ENCODE measurements at regions not wholly inside any gene's neighbourhood (a gene's known extent, or its start where the extent isn't known, plus 50 kb on each side); places are given as distances from the start of the nearest gene placed in this dataset.

DNA sequence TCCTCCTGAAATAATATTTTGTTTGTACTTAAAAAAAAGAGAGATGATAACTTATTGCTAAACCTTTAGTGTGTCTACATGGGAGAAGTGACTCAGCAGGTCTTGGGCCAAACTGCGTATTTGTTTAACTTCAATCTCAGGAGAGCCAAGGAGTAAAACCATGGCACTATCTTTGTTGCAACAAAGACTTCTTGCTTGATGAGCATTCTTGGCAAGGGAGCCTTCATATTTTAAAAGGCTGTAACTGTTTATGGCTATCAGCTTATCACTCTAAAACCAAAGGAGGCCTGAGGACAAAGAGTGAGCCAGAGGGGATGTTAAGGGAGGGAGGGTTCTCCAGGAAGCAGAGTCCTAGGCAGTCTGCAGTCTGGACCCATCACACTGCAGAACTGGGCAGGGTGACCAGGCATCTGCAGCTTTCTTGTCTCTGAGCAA, 216.2 kb upstream of the S1PR3 start:
- TF ChIP-seq, protein P1, sequence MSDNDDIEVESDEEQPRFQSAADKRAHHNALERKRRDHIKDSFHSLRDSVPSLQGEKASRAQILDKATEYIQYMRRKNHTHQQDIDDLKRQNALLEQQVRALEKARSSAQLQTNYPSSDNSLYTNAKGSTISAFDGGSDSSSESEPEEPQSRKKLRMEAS (IDR thresholded peaks at IDR 0.05): no peak
- TF ChIP-seq EGR1 (IDR thresholded peaks at IDR 0.05; ENCODE audit: low read depth in 2 of 2): no peak
- Histone ChIP-seq H3K9me3 (ENCODE audit: control insufficient read depth in 4 of 4, low read length in 3 of 4) (no peaks in the 10 kb centered on the region), H3K4me3 (ENCODE audit: low read depth in 1 of 3, low read length in 3 of 3) (no peak overlapping the region), H3K9ac (ENCODE audit: low read depth in 1 of 2, low read length in 2 of 2) (no peak overlapping the region), H3K4me1 (ENCODE audit: control insufficient read depth in 4 of 4, insufficient read depth in 4 of 4, low read length in 3 of 4) (peaks cover 0 to 6% (median under 1%) of the 10 kb centered on the region in 4 donors), H3K27me3 (ENCODE audit: control insufficient read depth in 4 of 4, insufficient read depth in 4 of 4, low read length in 3 of 4) (peaks cover 0 to 5% (median 0%) of the 10 kb centered on the region in 4 donors), H3K36me3 (ENCODE audit: control insufficient read depth in 4 of 4, insufficient read depth in 3 of 4, low read depth in 1 of 4, low read length in 3 of 4) (no peaks in the 10 kb centered on the region), H3K27ac (ENCODE audit: low read depth in 1 of 2, low read length in 2 of 2) (no peak overlapping the region)
- no peak for DNase-seq (ENCODE audit: low spot score)
- WGBS: 81% methylated on average over 1 of the region's 1 CpG

DNA sequence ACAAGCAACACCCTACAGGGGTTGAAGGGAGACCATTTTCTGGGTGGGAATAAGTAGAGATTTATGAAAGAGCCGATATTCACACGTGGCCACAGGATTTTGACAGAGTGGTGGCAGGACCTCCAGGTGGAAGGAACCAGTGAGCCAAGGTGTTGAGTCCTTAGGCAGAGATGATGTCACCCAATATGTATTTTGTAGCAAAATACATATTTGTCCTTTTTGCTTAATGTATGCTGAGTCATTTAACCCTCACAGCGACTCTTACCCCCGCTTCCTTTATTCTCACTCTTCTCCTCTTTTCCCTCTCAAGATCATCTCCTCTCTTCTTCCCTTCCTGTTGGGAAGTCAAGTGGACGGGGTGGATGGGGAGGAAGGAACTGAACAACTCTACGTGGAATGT, 215.7 kb upstream of the S1PR3 start:
- H3K36me3 ChIP-seq (ENCODE audit: control insufficient read depth in 4 of 4, insufficient read depth in 3 of 4, low read depth in 1 of 4, low read length in 3 of 4): no peaks in the 10 kb centered on the region
- peaks cover 0 to 6% (median under 1%) of the 10 kb centered on the region in 4 donors for H3K4me1 ChIP-seq (ENCODE audit: control insufficient read depth in 4 of 4, insufficient read depth in 4 of 4, low read length in 3 of 4)
- H3K9me3 ChIP-seq (ENCODE audit: control insufficient read depth in 4 of 4, low read length in 3 of 4): no peaks in the 10 kb centered on the region
- 84% methylated on average over 6 of the region's 6 CpGs for WGBS
- no peak overlapping the region for H3K27ac ChIP-seq (ENCODE audit: low read depth in 1 of 2, low read length in 2 of 2)
- H3K27me3 ChIP-seq (ENCODE audit: control insufficient read depth in 4 of 4, insufficient read depth in 4 of 4, low read length in 3 of 4): peaks cover 0 to 5% (median 0%) of the 10 kb centered on the region in 4 donors
- DNase-seq (ENCODE audit: low spot score): no peak
- H3K4me3 ChIP-seq (ENCODE audit: low read depth in 1 of 3, low read length in 3 of 3): no peak overlapping the region
- H3K9ac ChIP-seq (ENCODE audit: low read depth in 1 of 2, low read length in 2 of 2): no peak overlapping the region
- TF ChIP-seq EGR1 (IDR thresholded peaks at IDR 0.05; ENCODE audit: low read depth in 2 of 2): no peak
- no peak for TF ChIP-seq YY1 (IDR thresholded peaks at IDR 0.05)
- TF ChIP-seq FOXA1 (IDR thresholded peaks at IDR 0.05): no peak
- no peak for TF ChIP-seq HNF4G (IDR thresholded peaks at IDR 0.05)
- no peak for TF ChIP-seq HNF4A (conservative IDR thresholded peaks at IDR 0.05)
- TF ChIP-seq, protein P1 (IDR thresholded peaks at IDR 0.05): no peak
- no peak for TF ChIP-seq GABPA (IDR thresholded peaks at IDR 0.05 in 1 of 2, conservative IDR thresholded peaks at IDR 0.05 in 1 of 2)
- no peak for TF ChIP-seq FOXA2 (IDR thresholded peaks at IDR 0.05)
- TF ChIP-seq, protein P2, sequence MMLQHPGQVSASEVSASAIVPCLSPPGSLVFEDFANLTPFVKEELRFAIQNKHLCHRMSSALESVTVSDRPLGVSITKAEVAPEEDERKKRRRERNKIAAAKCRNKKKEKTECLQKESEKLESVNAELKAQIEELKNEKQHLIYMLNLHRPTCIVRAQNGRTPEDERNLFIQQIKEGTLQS (IDR thresholded peaks at IDR 0.05): no peak
- no peak for TF ChIP-seq JUND (IDR thresholded peaks at IDR 0.05)
- TF ChIP-seq, protein P3, sequence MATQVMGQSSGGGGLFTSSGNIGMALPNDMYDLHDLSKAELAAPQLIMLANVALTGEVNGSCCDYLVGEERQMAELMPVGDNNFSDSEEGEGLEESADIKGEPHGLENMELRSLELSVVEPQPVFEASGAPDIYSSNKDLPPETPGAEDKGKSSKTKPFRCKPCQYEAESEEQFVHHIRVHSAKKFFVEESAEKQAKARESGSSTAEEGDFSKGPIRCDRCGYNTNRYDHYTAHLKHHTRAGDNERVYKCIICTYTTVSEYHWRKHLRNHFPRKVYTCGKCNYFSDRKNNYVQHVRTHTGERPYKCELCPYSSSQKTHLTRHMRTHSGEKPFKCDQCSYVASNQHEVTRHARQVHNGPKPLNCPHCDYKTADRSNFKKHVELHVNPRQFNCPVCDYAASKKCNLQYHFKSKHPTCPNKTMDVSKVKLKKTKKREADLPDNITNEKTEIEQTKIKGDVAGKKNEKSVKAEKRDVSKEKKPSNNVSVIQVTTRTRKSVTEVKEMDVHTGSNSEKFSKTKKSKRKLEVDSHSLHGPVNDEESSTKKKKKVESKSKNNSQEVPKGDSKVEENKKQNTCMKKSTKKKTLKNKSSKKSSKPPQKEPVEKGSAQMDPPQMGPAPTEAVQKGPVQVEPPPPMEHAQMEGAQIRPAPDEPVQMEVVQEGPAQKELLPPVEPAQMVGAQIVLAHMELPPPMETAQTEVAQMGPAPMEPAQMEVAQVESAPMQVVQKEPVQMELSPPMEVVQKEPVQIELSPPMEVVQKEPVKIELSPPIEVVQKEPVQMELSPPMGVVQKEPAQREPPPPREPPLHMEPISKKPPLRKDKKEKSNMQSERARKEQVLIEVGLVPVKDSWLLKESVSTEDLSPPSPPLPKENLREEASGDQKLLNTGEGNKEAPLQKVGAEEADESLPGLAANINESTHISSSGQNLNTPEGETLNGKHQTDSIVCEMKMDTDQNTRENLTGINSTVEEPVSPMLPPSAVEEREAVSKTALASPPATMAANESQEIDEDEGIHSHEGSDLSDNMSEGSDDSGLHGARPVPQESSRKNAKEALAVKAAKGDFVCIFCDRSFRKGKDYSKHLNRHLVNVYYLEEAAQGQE (IDR thresholded peaks at IDR 0.05): no peak
- no peak for TF ChIP-seq RXRA (IDR thresholded peaks at IDR 0.05)
- no peak for TF ChIP-seq SP1 (IDR thresholded peaks at IDR 0.05)
- no peak for TF ChIP-seq TAF1 (conservative IDR thresholded peaks at IDR 0.05)
- TF ChIP-seq, protein P4, sequence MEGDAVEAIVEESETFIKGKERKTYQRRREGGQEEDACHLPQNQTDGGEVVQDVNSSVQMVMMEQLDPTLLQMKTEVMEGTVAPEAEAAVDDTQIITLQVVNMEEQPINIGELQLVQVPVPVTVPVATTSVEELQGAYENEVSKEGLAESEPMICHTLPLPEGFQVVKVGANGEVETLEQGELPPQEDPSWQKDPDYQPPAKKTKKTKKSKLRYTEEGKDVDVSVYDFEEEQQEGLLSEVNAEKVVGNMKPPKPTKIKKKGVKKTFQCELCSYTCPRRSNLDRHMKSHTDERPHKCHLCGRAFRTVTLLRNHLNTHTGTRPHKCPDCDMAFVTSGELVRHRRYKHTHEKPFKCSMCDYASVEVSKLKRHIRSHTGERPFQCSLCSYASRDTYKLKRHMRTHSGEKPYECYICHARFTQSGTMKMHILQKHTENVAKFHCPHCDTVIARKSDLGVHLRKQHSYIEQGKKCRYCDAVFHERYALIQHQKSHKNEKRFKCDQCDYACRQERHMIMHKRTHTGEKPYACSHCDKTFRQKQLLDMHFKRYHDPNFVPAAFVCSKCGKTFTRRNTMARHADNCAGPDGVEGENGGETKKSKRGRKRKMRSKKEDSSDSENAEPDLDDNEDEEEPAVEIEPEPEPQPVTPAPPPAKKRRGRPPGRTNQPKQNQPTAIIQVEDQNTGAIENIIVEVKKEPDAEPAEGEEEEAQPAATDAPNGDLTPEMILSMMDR (IDR thresholded peaks at IDR 0.05; ENCODE audit: low read depth, low read length, missing input control): no peak
- TF ChIP-seq NR2F2 (IDR thresholded peaks at IDR 0.05): no peak
- TF ChIP-seq, protein P5, sequence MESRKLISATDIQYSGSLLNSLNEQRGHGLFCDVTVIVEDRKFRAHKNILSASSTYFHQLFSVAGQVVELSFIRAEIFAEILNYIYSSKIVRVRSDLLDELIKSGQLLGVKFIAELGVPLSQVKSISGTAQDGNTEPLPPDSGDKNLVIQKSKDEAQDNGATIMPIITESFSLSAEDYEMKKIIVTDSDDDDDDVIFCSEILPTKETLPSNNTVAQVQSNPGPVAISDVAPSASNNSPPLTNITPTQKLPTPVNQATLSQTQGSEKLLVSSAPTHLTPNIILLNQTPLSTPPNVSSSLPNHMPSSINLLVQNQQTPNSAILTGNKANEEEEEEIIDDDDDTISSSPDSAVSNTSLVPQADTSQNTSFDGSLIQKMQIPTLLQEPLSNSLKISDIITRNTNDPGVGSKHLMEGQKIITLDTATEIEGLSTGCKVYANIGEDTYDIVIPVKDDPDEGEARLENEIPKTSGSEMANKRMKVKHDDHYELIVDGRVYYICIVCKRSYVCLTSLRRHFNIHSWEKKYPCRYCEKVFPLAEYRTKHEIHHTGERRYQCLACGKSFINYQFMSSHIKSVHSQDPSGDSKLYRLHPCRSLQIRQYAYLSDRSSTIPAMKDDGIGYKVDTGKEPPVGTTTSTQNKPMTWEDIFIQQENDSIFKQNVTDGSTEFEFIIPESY (IDR thresholded peaks at IDR 0.05): no peak

Data from liver (tissue), 8 donors.